ENCODE measurements at regions not wholly inside any gene's neighbourhood (a gene's known extent, or its start where the extent isn't known, plus 50 kb on each side); places are given as distances from the start of the nearest gene placed in this dataset.
"Not testable (repeated sequence)": the region's sequence is repeated elsewhere in the genome, so short reads cannot be mapped to it uniquely, and the experiment has no call there.

DNA sequence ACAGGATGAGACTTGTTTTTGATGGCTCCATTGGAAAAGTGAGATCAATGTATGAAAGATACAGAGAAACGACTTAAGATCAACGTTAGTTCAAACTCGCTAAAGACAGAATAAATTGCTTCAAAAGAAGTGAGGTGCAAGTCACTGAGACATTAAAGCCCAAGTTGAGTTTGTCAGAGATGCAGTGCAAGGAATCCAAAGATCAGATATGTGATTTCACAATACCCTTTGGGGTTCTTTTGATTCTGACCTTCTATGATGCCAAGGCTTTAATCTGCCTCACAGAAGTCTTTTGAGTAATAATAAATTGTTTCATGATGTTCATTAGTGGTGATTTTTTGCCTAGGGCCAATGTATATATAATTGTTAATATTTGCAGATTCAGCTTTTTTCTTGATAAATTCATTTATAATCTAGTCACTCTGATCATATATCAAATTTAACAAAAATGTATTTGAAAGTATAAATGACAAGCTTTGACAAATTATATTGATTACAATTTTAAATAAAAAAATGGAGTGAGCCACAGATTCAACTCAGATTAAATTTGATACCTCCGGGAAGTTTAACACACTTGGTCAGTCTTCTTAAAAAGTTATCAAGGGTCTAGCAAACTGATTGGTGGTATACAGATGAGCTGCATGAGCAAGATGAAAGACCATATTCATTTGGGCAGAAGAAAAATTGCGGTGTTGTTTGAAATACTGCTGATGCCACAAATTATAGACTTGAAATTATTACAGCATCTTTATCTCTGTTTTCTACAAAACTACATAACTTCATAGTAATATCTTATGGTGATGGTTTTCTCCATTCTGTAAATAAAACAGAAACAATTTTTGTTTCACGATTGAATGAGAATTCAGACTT lies 144.8 kb upstream of the FAR2 start:
- Histone ChIP-seq H3K36me3 (no peaks in the 10 kb centered on the region), H3K27me3 (no peaks in the 10 kb centered on the region), H3K4me1 (ENCODE audit: low read depth) (no peaks in the 10 kb centered on the region), H3K4me3 (no peak overlapping the region), H3K27ac (no peak overlapping the region), H3K9me3 (ENCODE audit: low read depth) (no peaks in the 10 kb centered on the region)
- TF ChIP-seq, protein P1, sequence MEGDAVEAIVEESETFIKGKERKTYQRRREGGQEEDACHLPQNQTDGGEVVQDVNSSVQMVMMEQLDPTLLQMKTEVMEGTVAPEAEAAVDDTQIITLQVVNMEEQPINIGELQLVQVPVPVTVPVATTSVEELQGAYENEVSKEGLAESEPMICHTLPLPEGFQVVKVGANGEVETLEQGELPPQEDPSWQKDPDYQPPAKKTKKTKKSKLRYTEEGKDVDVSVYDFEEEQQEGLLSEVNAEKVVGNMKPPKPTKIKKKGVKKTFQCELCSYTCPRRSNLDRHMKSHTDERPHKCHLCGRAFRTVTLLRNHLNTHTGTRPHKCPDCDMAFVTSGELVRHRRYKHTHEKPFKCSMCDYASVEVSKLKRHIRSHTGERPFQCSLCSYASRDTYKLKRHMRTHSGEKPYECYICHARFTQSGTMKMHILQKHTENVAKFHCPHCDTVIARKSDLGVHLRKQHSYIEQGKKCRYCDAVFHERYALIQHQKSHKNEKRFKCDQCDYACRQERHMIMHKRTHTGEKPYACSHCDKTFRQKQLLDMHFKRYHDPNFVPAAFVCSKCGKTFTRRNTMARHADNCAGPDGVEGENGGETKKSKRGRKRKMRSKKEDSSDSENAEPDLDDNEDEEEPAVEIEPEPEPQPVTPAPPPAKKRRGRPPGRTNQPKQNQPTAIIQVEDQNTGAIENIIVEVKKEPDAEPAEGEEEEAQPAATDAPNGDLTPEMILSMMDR (IDR thresholded peaks at IDR 0.05; ENCODE audit: low read depth, low read length), result no peak
- DNase-seq (ENCODE audit: low read depth in 1 of 2, low spot score in 1 of 2), result no peak

DNA sequence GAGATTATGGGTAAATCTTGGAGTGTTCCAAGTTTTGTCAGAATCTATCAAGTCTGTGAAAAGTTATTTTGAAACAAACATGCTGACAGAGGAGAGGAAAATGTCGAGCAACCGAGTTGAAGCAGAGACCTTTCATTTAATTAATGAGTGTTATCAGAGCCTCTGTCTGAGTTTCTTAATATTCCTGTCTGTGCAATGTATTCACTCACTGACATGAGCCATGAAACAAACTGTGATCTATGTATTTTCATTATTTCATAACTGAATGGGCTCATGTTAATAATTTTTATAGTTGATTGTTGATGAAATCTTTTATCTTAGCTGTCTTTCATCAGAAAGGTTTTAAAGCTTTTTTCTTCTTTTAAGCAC lies 144.2 kb upstream of the FAR2 start:
- Histone ChIP-seq H3K36me3 (no peaks in the 10 kb centered on the region), H3K9me3 (ENCODE audit: low read depth) (no peaks in the 10 kb centered on the region), H3K4me1 (ENCODE audit: low read depth) (no peaks in the 10 kb centered on the region), H3K27me3 (no peaks in the 10 kb centered on the region), H3K27ac (no peak overlapping the region), H3K4me3 (no peak overlapping the region)
- TF ChIP-seq, protein P1 (IDR thresholded peaks at IDR 0.05; ENCODE audit: low read depth, low read length), result no peak
- DNase-seq (ENCODE audit: low read depth in 1 of 2, low spot score in 1 of 2), result no peak

DNA sequence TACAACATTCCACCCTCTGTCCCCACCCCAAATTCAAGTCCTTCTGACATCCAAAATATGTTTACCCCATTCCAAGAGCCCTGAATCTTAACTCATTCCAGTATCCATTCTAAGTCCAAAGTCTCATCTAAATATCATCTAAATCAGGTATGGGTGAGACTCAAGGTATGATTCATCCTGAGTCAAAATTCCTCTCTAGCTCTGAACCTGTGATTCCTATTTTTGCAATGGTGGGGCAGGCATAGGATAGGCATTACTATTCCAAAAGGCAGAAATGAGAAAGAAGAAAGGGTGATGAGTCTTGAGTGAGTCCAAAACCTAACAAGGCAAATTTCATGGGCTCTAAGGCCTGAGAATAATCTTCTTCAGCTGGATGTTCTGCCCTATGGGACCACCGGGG lies 140.3 kb upstream of the FAR2 start:
- no peak for DNase-seq (ENCODE audit: low read depth in 1 of 2, low spot score in 1 of 2)
- Histone ChIP-seq H3K9me3 (ENCODE audit: low read depth) (no peaks in the 10 kb centered on the region), H3K36me3 (no peaks in the 10 kb centered on the region), H3K4me3 (no peak overlapping the region), H3K4me1 (ENCODE audit: low read depth) (no peaks in the 10 kb centered on the region), H3K27me3 (no peaks in the 10 kb centered on the region), H3K27ac (no peak overlapping the region)
- TF ChIP-seq, protein P1 (IDR thresholded peaks at IDR 0.05; ENCODE audit: low read depth, low read length), result no peak

DNA sequence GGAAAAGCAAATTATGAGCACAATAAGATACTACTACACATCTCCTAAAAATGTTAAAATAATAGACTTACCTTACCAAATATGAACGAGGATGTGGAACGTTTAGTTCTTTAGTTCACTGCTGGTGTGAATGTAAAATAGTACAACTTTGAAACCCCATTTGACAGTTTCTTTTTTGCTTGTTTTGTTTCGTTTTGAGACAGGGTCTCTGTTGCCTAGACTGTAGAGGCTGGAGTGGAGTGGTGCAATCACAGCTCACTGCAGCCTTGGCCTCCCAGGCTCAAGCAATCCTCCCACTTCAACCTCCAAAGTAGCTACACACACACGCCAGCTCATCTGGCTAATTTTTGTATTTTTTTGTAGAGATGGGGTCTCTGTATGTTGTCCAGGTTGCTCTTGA lies 136.4 kb upstream of the FAR2 start:
- no peaks in the 10 kb centered on the region for H3K36me3 ChIP-seq
- H3K27ac ChIP-seq, result no peak overlapping the region
- H3K4me3 ChIP-seq, result no peak overlapping the region
- DNase-seq (ENCODE audit: low read depth in 1 of 2, low spot score in 1 of 2), result no peak
- H3K9me3 ChIP-seq (ENCODE audit: low read depth), result no peaks in the 10 kb centered on the region
- TF ChIP-seq, protein P1 (IDR thresholded peaks at IDR 0.05; ENCODE audit: low read depth, low read length), result no peak
- H3K4me1 ChIP-seq (ENCODE audit: low read depth), result no peaks in the 10 kb centered on the region
- H3K27me3 ChIP-seq, result no peaks in the 10 kb centered on the region

DNA sequence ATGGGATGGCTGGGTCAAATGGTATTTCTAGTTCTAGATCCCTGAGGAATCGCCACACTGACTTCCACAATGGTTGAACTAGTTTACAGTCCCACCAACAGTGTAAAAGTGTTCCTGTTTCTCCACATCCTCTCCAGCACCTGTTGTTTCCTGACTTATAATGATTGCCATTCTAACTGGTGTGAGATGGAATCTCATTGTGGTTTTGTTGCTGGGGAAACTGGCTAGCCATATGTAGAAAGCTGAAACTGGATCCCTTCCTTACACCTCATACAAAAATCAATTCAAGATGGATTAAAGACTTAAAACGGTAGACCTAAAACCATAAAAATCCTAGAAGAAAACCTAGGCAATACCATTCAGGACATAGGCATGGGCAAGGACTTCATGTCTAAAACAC lies 131.5 kb upstream of the FAR2 start:
- not testable (repeated sequence) for DNase-seq (ENCODE audit: low read depth in 1 of 2, low spot score in 1 of 2); H3K36me3 ChIP-seq; H3K9me3 ChIP-seq (ENCODE audit: low read depth); H3K4me1 ChIP-seq (ENCODE audit: low read depth); H3K4me3 ChIP-seq; H3K27me3 ChIP-seq; H3K27ac ChIP-seq

DNA sequence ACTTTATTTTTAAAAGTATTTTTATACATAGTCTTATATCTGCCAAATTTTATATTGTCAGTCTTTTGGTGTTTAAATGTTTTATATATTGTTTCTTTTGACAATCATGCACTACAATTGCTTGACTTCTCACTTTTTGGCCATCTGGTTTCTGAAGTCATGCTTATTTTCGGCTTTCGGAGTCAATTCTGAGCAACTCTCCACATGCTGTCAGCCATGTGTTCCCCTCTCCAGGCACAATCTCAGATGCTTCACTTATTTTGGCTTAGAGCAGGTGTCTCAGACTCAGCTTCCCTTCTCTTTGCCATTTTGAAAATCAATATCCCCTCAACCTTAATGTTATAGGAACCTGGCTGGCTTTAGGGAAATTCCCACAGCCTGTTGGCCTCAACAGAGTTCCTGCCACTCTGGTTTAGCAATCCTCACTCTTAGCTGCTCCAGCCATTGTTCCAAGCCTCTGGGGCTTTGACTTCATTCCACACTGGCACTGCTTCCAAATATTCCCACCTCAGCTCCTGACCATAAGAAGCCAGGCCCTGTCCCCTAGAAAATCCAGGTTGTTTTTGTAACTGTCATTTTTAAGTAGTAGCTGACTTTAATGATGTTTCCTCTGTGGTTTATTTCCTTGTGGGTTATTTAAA lies 125.5 kb upstream of the FAR2 start:
- no peaks in the 10 kb centered on the region for H3K9me3 ChIP-seq (ENCODE audit: low read depth)
- no peaks in the 10 kb centered on the region for H3K4me1 ChIP-seq (ENCODE audit: low read depth)
- no peak overlapping the region for H3K27ac ChIP-seq
- H3K36me3 ChIP-seq, result no peaks in the 10 kb centered on the region
- DNase-seq (ENCODE audit: low read depth in 1 of 2, low spot score in 1 of 2), result no peak
- no peaks in the 10 kb centered on the region for H3K27me3 ChIP-seq
- TF ChIP-seq, protein P1 (IDR thresholded peaks at IDR 0.05; ENCODE audit: low read depth, low read length), result no peak
- no peak overlapping the region for H3K4me3 ChIP-seq
